HS-5 (cell line): ENCODE measurements at regions not wholly inside any gene's neighbourhood (a gene's known extent, or its start where the extent isn't known, plus 50 kb on each side); places are given as distances from the start of the nearest gene placed in this dataset.
"Not testable (repeated sequence)": the region's sequence is repeated elsewhere in the genome, so short reads cannot be mapped to it uniquely, and the experiment has no call there.

Experiments used
- DNase-seq: peaks from one replicate; pipeline ENCODE4 v3.0.0-alpha.2; 2012; ENCODE audit warnings: low read depth

- DNase-seq = no peak
Observed at GRCh38 chr6:153984811-153985210, 54.2 kb upstream of the OPRM1 start.

GRCh38 chr6:153980171-153980570 is 58.9 kb upstream of the OPRM1 start:
- no peak for DNase-seq

GRCh38 chr6:153978911-153979548 is 60.0 kb upstream of the OPRM1 start:
- not testable (repeated sequence) for DNase-seq

GRCh38 chr6:153976921-153977693 is 61.9 kb upstream of the OPRM1 start:
- DNase-seq = peak; percentile 82

- no peak for DNase-seq
Observed at GRCh38 chr6:153966001-153966400, 73.0 kb upstream of the OPRM1 start.

GRCh38 chr6:153963352-153963751 is 75.7 kb upstream of the OPRM1 start:
- no peak for DNase-seq

GRCh38 chr6:153962555-153962954 is 76.5 kb upstream of the OPRM1 start:
- no peak for DNase-seq

GRCh38 chr6:153960741-153961140 is 78.3 kb upstream of the OPRM1 start:
- no peak for DNase-seq

GRCh38 chr6:153960281-153960680 is 78.8 kb upstream of the OPRM1 start:
- no peak for DNase-seq

GRCh38 chr6:153959276-153959675 is 79.8 kb upstream of the OPRM1 start:
- DNase-seq = no peak

GRCh38 chr6:153958860-153959259 is 80.2 kb upstream of the OPRM1 start:
- no peak for DNase-seq

- no peak for DNase-seq
Observed at GRCh38 chr6:153957394-153957793, 81.6 kb upstream of the OPRM1 start.

- DNase-seq = peak; percentile 73
Observed at GRCh38 chr6:153956808-153957207, 82.2 kb upstream of the OPRM1 start.

GRCh38 chr6:153949616-153950015 is 89.4 kb upstream of the OPRM1 start:
- peak; percentile 38 for DNase-seq

- DNase-seq = no peak
Observed at GRCh38 chr6:153947808-153948447, 91.1 kb upstream of the OPRM1 start.

- DNase-seq = no peak
Observed at GRCh38 chr6:153944201-153944600, 94.8 kb upstream of the OPRM1 start.

- no peak for DNase-seq
Observed at GRCh38 chr6:153942361-153942760, 96.7 kb upstream of the OPRM1 start.

GRCh38 chr6:153941768-153942167 is 97.3 kb upstream of the OPRM1 start:
- no peak for DNase-seq

- DNase-seq = no peak
Observed at GRCh38 chr6:153938876-153939275, 100.2 kb upstream of the OPRM1 start.

- no peak for DNase-seq
Observed at GRCh38 chr6:153931431-153931830, 107.6 kb upstream of the OPRM1 start.

- DNase-seq = no peak
Observed at GRCh38 chr6:153927867-153928266, 111.2 kb upstream of the OPRM1 start.

GRCh38 chr6:153898360-153899059 is 140.5 kb upstream of the OPRM1 start:
- no peak for DNase-seq

- no peak for DNase-seq
Observed at GRCh38 chr6:153882411-153882810, 156.6 kb upstream of the OPRM1 start.
